GM18499 (cell line): ENCODE measurements at regions not wholly inside any gene's neighbourhood (a gene's known extent, or its start where the extent isn't known, plus 50 kb on each side); places are given as distances from the start of the nearest gene placed in this dataset.

Experiments
- ATAC-seq: cut with Tn5 transposase; IDR thresholded peaks from one replicate; pipeline ENCODE4 v1.9.1; 2021; ENCODE audit warnings: moderate number of reproducible peaks; ENCODE audit not compliant: insufficient read depth, unreplicated experiment

DNA sequence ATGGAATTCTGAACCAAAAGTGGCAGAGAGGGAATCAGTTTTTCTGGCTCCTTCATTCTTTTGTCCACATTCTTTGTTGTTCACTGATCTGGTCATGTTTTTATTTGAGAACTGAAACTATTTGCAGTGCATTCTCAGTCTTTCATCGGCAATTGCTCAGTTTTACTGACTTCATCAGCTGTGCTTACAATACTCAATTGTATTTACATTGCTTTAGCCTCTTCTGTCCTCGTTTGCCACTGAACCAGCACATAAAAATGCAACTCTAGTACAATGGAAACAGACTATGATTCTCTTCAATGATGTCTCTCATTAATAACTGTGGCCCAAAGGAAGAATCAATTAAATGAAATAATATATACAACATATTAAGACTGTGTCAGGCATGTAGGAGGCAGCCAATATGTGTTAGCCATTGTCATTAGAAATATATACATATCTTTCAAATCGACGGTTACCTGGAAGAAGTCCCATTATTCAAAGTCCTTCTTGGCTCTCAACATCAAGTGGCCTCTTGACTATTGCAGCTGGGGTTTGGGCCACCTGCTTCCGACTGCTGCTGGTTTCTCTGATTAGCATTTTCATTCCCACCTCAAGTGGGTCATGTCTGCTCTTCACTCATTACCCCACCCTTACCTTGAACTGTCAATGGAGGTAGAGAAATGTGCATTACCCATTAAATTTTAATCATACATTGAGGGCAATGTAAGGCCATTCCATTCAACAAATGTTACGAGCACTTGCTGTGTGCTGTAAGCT lies 600.1 kb downstream of the INSC start:
- ATAC-seq: no peak

DNA sequence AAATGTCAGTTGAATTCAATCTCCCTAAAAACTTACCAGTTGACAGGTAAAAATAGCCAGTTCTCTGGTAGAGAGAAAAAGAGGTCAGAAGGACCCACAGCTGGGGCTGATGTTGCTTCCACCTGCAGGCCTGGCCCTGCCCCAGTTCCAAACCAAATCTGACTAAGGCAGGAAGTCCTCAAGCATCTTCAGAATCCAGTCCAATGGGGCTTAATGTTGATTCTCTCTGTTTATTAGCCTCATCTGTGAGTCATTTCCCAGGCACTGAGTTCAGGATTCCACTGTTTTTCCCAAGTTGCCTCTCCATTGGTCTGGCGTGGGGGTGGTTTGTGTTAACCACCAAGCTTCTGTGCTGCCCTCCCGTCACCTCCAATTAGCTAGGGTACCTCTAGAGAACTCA lies 601.8 kb downstream of the INSC start:
- no peak for ATAC-seq

DNA sequence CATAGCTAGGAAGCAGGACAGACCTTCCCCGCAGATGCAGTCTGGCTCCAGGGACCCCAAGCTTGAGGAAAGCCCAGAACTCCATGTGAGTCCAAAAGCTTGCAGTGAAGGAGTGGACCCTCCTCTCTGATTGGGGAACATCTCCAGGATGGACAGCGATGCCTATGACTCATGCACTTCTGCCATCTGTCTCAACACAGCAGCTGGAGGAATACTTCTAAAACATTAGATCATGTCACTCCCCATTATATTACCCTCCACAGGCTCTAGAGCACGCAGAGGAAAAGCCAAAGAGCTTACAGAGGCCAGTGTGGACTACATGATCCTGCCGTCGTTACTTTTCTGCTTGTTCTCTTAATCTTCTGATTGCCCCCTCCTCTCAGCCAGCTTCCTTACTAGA lies 605.7 kb downstream of the INSC start:
- ATAC-seq: no peak

DNA sequence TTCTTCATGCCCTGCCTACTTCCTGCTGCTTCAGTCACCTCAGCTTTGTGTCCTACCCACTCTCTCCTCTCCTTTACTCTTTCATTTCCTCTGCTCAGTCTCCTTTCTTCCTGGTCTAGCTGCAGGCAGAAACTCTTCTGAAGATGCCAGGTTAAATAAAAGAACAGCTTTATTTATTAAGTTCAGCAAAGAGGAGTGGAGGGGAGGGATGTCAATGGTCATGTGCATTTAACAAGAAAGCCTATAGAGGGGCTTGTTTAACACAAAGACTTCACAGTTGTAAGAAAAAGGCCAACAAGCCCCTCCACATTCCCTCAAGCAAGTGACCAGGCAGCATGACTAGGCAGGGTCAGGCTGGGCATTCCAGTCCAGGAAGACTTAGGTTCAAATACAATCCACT lies 609.2 kb downstream of the INSC start:
- no peak for ATAC-seq

DNA sequence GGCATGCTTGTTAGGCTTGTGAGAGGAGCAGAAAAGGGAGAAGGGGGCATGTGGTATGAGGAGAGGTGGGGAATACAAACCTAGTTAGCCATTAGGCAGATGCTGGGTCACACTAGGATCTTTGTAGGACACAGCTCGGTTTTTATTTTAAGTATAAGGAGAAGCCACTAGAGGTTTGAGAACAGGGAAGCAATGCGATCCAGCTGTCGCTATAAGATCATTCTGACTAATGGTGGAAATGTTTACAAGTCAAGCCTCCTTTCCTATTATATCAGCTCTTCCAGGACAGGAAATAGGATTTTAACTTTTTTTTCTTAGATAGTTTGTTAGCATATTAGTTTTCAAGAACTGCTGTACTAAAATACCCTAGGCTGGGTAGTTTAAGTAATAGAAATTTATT lies 609.9 kb downstream of the INSC start:
- no peak for ATAC-seq

DNA sequence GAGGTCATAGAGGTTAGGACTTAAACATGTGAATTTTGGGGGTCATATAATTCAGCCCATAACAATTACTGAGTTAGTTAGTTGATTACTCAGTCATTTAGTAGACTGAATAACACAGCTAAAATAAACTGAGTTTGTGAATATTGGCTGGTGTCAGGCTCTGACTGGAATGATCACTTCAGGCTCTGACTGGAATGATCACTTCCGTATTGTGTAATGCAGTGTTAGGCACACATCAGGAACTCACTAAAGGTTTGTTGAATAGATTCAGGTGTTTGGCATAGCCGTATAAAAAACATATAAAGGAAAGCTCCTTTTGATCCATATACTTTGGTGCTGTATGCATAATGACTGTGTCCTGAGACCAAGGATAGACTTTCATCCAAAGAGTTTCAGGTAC lies 610.5 kb downstream of the INSC start:
- ATAC-seq: no peak

DNA sequence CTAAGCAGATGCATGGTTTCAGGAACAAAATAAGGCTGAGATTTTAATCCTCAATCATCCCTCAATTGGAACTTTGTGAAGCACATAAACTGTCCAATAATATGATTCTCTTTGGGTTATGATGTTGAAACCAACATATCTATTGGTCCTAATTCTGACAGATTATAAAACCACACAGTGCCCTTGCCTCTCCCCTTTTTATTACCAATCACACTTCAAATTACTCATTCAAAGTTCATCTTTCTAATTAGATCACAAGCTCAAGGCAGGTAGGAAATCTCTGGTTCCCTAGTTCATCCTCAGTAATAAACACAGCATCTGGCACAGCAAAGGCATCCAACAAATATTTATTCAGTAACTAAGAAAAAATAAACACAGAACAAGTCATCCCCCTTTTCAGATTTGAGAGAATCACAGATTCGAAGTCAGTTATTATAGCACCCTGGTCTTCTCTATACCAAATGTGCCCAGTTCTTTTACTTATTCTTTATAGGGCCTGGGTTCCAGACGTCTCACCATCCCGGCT lies 611.6 kb downstream of the INSC start:
- ATAC-seq: no peak

DNA sequence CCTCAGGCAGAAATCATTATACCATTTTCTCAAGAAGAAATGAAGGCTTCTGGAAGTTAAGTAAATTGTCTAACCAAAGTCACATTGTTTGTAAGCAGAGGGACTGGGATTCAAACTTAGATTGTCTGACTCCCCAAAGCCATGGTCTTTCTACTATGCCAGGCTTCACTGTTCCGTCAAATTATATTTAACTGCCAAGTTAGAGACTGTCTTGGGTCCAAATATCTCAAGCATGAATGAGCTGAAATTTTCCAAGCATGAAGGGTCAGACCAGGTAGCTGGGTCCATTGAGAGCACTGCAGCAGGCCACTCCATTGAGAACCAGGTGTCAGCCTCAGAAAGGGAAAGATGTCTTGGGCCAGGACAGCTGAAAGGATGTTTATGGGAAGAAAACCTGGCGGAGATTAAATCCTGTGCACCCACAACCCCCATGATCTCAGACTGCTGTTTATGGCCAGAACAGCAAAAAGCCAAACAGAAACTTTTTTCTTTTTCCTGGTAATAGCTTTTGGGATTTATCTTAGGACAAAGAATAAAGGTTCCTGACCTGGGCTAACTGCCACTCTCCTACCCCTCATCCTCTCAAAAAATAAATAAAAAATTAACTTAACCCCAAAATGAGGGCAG lies 612.3 kb downstream of the INSC start:
- ATAC-seq: no peak

DNA sequence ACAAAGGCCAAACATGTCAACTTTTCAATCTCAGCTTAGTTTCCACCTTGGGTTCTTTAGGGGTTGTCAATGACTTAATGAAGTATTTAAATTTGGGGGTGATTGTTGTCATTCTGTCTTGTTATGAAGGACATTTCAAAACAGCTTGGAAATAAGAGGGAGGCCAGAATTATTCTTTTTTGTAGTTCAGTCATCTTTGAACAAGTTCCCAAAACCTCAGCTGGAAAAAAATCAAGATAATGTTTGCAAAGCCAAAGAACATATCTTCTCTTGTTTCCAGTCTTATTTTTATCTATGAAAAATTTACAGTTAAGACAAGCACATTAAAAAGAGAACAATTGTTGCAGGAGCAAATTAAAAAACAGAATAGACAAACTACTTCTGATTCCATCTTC lies 612.8 kb downstream of the INSC start:
- no peak for ATAC-seq

DNA sequence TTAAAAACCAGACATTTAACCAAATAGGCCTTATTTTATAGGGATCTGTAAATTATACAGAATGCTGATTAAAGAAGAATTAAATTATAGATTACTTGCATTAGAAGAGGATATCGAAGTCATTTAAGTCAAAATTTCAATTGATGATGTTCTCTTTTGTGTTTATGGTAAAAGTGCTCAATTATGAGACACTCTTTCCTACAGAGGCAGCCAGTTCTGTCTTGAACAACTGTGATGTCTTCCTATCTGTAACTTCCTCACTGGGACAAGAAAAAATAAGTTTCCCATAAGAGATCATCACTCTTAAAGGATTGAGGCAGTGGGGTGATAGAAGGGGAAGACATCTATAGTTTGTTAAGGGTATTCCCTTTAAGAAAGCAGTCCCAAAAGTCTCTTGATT lies 613.5 kb downstream of the INSC start:
- ATAC-seq: no peak

DNA sequence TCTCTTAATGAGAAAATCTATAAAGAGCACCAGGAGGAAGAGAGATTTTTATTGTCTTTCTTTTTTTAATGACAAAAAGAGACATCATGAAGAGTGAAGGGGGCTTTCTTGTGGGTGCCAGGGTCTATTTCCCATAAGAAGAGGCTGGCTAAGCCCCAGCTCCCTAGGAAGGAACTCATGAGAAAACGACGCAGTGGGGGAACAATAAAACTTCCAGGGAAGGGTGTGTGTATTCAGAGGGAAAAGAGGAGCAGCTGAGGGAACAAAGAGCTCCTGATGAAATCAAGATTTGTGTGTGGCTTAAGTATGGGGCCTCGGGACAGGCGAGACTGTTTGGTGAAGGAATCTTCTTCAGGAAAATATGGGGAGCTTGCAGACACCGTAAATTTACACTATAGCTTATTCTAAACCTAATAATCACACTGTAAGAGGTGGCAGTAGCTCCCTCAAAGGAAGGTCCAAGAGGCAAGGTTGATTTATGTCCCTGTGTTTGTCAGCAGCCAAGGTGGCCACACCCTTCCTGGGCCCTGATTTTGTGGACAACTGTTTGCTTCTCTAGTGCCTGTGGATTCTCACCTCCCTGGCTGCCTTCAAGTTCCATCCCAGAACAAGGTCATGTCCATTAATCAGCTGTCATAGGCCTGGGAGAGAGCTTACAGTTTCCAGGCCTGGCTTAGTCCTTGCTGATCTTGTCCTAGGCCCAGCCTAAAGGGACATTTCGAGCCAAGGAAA lies 615.7 kb downstream of the INSC start:
- no peak for ATAC-seq

DNA sequence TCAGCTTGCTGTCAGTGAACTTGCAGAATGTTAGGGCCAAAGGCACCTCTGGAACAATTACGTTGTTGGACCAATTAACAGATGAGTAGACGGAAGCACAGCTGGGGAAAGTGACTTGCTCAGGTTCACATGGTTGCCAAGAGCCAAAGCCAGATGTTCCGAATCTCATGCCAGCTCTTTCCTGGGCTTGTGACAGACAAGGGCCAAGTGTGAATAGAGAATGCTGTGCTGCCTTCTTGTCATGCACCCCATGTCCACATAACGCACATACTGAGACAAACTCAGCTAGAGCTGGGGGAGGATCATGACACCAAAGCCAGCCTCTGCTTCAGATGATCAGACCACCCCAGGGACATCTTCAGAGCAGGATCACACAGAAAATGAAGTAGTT lies 616.3 kb downstream of the INSC start:
- ATAC-seq: no peak

DNA sequence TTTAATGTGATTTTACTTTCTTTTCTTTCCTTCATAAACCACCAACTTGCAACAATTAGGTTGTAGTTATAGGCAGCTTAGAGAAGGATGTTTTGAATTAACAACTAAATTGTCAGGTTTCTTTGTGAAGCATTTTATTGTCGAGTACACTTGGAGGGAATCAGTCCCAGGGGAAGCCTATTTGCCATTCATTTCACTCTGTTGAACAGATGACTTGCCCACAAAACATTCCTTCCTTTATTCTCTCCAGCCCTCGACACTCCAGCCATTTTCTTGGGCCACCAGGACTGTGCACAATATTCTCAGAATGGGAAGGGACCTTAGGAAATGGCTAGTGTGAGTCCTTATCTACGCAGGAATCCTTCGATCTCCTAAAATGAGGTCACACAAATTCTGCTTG lies 620.6 kb downstream of the SOX6 start:
- ATAC-seq: no peak

DNA sequence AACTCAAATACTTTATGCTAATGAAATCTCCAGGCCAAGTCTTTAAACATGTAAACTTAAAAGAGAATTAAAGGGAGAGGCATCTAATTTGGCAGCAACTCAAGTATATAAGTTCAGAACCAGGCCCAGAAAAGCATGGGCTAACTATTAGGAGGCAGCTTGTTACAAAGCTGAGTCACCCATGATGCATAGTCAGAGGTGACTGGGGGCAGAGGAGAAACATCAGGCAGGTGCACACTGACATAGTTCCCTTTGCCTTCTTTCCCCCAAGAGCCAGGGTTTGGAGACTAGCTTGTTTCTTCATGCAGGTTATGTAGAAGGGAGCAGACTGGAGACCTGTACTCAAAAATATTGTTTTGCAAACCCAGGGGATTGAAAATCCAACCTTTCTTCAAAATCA lies 619.0 kb downstream of the SOX6 start:
- ATAC-seq: no peak

DNA sequence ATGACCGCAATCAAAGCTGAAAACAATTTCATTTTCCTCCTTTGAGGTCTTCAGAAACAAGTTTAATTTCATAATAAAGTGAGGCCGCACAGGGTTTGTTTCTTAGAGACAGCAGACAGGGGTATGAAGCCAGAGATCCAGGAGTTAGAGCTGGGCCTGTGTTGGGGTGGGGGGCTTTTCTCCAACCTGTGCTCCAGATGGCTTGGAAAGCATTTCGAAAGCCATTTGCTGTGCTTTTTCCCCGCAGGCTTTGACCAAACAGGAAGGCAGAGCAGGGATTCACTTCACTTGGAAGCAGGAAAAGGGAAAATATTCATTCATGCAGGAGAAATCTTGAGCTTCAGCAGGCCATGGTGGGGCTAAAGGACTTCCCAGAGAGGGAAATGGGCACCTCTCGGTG lies 617.4 kb downstream of the SOX6 start:
- no peak for ATAC-seq

DNA sequence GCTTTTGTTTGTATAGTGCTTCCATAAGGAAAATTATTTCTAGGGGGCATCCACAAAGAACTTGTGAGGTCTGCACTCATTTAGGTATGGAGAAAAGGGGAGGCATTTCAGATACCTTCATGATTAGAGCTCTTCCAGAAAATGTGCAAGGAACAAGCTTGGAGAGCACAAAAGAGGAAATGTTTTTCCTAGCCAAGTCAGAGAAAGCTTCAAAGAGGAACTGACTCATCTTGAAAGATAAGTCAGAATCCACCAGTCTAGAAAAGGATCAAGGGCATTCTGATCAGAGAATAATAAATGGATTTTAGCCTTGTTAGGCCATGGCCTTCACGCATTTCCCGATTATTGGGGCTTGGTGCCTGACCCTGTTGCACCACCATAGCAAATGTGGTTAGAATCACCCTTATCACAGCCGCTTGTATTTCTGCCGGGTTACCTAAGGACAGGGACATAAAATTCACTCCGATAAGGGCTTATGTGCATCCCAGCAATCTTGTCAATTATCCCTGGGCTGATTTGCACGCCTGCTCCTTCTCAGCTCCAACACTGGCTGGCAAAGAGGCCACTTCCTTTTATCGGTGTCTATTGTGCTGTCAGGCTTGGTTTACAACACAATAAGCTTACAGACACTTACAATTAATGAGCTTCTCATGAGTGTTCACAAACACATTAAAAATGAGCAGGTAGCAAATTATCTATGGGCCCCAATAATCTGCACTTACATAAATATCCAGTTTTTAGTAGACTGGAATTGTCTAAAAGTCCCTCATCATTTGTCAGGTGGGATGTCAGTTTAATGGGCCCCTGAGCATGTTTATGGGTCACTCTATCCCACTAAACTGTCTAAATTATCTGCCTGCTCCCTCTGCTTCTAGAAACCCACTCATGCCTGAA lies 613.5 kb downstream of the SOX6 start:
- ATAC-seq: no peak

DNA sequence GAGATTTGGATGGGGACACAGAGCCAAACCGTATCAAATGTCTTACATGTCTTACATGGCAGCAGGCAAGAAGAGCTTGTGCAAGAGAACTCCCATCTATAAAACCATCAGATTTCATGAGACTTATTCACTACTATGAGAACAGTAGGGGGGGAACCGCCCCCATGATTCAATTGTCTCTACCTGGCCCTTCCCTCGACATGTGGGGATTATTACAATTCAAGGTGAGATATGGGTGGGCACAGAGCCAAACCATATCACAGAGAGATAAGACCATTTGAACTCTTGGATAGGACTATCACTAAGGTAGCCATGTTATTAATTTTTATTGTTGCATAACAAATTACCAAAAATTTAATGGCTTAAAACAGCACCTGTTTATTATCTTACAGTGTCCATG lies 611.7 kb downstream of the SOX6 start:
- no peak for ATAC-seq

DNA sequence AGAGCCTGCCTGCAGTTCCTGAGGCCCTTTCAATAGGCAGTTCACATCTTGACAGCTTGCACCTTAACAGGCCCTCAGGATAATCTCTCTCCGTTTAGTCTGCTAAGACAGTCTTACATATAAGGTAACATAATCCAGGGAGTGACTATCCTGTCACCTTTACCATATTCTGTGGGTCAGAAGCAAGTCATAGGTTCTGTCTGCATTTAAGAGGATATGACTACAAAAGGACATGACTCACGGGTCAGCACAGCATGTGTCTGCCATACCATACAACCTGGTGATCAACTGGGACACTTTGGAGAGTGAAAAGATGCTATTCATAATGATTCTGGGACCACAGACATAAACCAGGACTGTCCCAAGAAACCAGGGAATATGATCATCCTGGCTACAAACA lies 611.1 kb downstream of the SOX6 start:
- ATAC-seq: no peak

DNA sequence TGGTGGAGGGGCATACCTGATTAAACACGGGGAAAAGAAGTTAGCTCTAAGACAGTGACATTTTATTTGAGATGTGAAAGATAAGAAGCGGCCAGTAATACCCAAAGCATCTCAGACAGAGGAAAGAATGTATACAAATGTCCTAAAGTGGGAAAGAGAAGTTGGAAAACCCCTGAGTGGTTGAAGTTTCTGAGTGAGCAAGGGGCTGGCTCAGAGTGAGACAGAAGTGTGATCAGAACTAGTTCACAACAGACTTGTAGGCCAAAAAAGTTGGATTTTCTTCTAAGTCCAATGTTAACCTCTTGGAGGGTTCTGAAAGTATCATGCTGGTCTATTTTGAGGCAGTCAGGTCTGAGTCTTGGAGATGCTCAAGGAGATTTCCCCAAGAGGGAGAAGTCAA lies 608.7 kb downstream of the SOX6 start:
- no peak for ATAC-seq

DNA sequence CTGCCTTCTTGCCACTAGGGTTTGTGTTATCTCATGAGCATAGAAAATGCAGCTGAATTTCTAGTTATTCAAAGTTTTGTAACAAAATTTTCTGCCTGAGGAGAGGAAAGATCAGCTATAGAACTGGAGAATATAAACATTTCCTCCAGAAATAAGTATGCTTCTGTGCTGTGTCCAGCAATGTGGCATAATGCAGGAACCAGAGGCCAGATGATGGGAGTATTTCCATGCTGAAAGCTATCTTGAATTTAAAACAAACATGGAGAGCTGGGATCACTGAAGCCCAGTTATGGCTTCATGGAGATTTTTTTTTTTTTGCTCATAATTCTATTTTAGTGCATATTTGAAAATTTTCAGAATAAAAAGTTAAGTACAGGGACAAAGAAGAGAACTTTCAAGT lies 608.2 kb downstream of the SOX6 start:
- ATAC-seq: no peak
